GM21381 (cell line): ENCODE measurements at regions not wholly inside any gene's neighbourhood (a gene's known extent, or its start where the extent isn't known, plus 50 kb on each side); places are given as distances from the start of the nearest gene placed in this dataset.
A peak's percentile ranks its signal among the peaks of the same experiment; 100 is the strongest.
"Not testable (repeated sequence)": the region's sequence is repeated elsewhere in the genome, so short reads cannot be mapped to it uniquely, and the experiment has no call there.

Source experiments
- ATAC-seq: cut with Tn5 transposase; IDR thresholded peaks from one replicate; pipeline ENCODE4 v1.9.1; 2021; ENCODE audit warnings: mild to moderate bottlenecking, moderate library complexity; ENCODE audit not compliant: unreplicated experiment

DNA sequence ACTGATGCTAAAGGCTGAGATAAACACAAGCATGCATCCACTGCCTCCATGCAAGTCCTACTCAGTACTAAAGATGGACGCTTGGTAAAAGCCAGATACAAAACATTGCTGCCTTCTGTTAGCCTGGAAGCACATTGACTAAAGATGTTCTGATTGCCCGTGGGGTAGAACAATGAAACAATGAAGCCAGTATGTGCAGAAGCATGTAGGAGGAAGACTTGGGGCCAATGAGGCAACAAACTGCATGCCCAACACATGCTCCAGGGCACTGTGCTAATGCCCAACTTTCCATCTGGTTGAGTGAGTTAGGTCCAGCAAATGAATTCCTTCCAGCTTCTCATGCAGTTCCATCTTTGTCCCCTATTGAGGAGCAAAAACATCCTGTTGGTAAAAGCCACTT lies 1245.5 kb downstream of the GATA3 start:
- no peak for ATAC-seq

DNA sequence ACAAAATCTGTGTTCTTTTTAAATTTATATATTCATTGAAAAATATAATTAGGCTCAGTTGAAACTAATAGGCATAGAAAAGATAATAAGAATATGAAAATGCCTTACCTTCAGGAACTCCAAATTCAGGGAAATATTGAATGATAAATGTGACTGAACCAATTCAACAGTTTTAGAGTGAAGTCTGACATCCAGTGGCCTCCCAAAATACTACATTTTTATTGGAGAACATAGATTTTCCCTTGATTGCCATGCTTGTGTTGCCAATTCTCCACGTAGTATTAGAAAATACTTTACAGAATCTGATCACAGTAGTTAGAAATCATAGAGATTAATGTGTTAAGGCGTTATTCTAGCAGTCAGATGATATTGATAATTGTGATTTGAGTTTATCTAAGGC lies 1246.7 kb downstream of the GATA3 start:
- no peak for ATAC-seq

DNA sequence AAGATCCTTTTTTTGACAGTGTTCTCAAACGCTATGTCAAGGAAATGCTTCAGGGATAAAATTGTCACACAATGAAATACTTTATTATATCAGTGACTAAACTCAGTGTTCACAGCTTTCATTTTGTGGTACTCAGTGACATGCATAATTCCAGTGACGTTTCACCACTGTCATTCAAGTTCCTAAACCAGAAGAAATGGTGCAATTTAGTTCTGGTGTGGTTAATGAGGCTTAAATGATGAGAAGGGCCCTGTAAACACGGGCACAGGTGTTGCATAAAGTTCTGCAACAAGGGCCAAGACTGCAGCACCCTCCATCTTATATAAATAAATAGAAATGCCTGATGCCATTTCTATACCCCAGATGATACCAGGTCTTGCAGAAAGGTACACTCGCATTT lies 1247.1 kb downstream of the GATA3 start:
- no peak for ATAC-seq

DNA sequence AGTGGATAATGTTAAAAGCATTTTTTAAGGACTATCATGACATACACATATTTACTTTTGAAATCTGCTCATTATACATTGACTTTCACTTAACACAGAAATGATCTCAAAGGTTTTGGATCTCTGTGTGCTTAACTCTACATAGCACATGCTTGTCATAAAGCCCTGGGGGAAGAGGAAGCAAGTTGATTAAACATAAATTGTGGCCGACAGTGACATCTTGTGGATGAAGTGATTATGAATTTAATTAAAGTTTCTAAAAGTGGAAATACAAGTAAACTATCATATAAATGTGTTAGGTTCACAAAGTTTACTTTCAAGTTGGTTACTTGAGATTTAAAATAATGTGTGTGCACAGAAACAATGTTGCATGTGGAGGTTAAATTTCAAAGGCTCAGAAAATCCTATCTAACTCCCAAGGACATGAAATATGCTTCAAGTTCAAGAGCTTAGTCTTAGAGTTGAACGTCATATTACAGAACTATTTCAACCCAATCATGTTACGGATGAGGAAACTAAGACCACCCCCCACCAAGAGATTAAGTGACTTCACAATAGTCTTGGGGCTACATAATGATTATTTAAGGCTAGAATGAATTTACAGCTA lies 1247.8 kb downstream of the GATA3 start:
- ATAC-seq: no peak

DNA sequence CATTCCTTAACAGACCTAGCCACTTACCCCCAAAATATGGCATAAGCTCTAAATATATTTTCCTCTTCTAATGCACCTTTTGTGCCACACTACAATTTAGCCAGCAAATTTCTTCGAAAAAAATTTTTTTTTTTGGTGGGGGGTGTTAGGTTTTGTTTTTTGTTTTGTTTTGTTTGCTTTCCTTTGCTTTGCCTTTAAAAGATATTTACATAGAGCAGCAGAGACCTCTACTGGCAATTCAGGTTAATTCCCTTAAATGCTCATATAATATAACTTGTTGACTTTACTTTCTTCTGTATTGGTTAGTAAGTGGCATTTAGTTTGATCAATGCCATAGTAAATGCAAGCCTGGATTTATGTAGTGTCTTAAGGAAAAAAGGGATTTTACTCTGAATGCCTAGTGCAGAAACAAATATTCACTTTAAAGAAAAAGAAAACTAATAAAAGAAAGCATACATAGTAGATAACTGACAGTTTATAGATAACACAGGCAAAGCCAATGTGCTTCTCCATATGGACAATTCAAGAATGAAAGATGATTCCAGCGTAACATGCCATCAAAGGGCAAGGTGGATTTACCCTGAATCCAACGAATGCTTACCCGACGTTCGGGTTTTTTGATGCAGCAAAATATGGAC lies 1250.6 kb downstream of the GATA3 start:
- no peak for ATAC-seq

DNA sequence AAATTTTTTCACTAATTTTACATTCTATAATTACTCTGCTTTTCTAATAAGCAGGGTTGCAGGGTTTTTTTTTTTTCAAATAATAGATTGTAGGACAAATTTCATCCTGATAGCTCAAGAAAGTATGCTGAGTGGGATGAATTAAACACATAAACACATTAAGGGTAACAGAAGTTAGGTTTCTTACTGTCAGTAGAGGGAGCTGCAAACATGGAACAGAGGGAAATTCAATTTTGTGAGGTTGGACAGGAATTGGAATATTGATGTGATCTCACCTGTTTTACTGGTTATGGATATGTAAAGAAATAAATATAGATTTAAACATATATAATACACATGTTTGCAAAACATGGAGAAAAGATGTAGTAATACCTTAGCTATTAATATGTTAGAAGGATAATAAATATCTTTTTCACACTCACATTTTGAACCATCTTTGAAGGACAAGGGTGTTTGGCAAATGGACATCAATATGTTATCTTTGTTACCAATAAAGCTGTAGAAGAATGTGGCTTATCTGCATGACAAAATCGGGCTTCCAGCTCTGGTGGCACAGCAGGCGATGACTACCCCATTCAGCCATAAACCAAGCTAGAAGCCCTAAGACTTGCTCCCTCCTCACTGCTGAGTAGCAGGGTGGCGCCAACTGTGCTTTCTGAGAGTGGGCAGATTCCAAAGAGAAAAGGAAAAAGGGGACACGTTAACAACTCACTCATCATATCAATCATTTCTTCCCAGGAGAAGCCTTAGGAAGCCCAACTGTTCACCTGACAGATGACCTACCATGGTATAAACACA lies 1257.4 kb downstream of the GATA3 start:
- no peak for ATAC-seq

DNA sequence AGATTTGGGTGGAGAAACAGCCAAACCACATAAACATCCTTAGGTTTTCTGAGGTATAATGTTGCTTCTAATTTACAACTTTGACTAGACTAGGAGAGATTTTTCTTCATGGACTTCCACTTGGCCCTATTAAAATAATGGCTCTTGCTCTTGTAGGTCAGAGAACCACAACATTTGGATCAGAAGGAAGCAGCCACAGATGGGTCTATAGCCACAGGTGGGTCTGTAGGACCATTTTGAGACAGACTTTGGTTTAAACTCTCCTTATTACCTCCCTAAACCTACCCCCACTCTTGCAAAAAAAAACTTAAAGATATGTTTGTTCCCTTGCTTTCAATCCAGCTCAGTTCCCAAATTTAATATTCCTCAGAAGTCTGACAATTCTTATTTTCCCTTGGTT lies 1260.8 kb downstream of the GATA3 start:
- no peak for ATAC-seq

DNA sequence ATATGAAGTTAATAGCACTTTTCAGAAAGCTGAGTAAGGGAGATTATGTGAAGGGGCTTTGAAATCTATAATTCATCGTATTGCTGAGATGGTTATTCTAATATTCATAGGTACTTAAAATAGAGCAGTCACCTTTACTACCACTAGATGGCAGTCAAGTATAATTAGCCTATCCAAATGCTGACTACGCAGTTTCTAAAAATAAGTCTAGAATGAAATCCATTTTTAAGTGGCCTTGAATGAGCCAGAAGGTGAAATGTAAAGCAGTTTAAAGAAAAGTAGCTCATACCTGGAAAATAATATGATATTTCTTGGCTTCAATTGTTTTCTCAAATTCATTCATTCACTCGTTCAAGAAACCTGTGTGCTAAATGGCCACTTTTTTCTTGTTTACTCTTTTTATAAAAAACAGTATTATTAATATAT lies 1277.1 kb downstream of the GATA3 start:
- peak; percentile 71 for ATAC-seq

DNA sequence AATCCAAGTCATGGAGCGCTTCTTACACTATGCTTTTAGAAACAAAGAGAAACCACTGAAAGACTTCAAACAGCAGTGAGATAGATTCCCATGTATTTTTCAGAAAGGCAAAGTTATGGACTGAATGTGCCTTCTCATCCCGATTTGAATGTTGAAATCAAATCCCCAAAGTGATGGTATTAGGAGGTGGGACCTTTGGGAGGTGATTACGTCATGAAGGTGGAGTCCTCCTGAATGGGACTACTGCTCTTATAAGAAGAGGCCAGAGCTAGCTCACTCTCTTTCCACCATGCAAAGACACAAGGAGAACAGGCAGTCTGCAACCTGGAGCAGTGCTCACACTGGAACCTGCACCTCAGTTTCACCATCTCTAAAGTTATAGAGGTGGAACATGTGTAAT lies 1279.8 kb downstream of the GATA3 start:
- no peak for ATAC-seq

DNA sequence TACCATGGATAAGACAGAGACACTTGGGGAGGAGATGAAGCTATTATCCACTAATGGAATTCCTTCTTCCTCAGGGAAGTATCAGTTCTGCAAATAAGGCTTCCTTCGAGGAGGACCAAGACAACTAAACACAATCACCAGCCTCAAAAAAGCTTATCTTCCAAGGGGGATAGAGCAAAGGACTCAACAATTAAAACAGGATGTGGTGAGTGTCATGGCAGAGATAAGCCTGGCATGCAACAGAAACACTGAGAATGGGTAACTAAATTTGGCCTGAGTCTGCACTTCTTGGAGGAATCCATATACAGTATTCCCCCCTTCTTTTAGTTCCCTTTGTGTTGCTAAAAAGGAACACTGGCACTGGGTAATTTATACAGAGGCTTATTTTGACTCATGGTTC lies 1285.2 kb downstream of the GATA3 start:
- no peak for ATAC-seq

DNA sequence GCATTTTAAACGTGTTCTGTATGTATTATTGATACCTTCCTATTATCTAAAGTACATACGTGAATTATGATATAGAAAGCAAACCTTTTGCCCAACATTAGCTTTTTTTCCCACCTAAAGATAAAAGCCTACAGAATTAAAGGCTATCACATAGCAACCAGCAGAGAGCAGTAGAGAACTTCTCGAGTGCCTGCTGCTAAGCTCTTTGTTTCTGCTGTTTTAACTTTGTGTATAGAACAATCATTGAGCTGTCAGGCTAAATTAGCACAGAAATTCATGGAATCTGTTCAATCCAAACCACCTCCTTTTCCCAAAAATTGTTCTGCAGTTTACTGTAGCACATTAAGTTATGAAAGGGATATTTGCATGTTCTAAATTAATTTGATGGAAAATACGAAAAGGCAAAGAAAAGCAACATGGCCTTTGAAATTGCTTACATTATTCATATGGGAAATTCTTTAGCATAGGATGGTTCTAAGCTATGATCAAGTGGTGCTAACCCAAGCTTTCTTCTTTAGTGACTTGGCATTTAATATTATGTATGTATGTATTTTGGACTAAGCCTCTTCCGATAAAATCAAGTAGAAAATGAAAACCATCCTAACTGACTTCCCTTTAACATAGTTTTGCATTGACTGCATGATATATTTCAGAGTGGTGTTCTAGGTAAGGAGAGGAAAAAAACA lies 1288.5 kb downstream of the GATA3 start:
- no peak for ATAC-seq

DNA sequence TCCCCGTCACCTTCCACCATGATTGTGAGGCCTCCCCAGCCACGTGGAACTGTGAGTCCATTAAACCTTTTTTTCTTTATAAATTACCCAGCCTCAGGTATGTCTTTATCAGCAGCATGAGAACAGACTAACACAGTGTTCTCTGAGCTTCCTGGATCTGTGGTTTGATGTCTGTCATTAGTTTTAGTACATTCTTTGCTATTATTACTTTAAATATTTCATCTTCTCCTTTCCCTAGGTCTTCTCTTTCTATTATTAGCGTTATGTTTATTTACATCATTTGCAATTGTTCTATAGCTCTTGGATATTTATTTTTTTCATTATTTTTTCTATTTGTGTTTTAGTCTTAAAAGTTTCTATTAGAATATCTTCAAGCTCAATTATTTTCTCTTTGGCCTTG lies 1293.4 kb downstream of the GATA3 start:
- ATAC-seq: not testable (repeated sequence)

DNA sequence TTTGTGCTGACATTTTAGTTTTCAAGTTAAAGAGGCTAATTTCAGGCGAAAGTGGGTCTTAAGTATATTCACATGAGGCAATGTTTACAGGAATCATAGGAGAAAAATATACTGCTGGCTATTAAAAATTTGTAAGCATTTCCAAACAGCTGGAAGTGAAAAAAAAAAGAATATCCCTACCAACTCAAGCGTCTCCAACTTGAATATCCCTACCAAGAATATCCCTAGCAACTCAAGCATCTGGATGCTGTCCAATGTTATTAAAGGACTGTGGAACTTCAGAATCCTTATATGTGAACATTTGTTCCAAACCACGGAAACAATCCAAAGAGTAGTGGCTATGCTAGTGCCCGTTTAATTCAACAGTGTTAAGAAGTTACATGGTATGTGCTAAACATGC lies 1303.0 kb downstream of the GATA3 start:
- ATAC-seq: no peak

DNA sequence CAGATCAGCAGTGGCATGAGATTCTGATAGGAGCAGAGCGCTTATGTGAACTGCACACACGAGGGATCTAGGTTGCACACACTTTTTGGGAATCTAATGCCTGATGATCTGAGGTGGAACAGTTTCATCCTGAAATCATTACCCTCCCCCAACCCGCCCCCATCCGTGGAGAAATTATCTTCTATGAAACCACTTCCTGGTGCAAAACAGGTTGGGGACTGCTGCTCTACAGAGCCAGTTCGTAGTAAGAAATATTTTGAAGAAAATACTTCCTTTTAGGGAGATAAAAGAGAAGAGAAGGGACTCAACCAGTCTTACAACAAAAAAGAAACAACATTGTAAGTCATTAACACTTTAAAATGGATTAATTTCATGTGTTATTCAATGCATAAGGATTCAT lies 1308.2 kb downstream of the GATA3 start:
- no peak for ATAC-seq

DNA sequence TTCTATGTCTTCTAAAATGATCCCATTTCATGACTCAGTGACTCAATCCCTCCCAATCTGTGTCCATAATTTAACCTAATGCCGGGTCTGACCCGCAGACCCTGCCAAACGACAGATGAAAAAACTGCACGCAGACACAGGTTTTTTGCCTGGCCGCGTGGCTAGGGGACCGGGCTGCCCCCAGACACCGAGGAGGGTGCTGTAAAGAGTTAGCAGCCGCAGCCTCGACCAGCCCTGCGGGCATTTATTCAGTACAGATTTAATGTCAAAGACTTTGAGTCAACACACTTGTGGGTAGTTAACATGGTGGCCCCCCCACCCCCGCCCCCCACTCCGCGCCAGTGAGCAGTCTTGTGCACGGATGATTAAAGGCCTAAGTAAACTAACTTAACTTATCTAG lies 1324.7 kb downstream of the GATA3 start:
- no peak for ATAC-seq

DNA sequence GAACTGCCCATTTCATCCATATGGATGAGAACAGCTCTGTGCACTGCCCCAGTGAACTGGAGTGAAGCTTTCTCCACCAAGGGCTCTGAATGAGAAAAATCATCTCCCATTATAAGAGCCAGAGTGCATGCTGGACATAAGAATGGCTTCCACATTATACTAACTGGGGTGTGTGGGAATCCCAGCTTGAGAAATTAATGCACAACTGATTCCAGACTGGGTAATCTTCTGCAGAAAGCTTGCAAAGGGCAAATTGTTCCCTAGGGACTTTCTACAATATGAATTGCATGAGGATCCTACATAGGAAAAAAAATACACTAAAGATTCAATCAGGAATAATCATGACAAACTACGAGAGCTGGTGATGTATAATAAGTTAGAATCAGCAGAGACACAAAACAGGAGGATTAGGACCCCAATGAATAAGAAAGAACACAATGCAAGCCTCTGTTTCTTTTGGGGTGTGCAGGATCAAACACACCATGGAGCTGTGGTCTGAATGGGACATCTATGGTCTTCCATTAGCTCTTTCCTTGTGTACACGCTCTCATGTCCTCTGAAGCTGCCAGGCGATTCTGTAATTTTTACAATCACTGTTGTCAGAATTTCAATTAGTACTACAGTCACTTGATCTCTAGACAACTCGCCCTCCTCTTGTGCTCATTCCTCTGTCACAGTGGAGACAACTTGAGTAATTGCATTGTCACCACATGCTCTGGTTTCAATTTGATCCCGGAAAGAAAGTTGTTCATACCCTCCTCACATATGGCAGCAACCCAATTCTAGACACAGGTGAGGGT lies 1327.4 kb downstream of the GATA3 start:
- ATAC-seq: no peak

DNA sequence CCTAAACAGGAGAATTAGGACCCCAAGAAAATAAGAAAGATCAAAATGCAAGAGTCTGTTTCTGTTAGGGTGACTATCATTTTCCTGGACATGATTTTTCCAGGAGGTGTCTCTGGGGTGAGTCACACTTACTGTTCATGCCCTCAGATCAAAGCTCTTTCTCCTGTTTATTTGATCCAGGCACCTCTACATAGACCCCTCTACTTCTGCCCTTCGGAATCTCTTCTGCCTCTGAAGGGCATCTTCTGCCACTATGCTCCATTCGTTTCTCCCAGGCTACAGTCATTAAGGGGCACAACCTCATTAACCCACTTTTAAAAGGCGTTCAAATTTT lies 1328.0 kb downstream of the GATA3 start:
- ATAC-seq: no peak

DNA sequence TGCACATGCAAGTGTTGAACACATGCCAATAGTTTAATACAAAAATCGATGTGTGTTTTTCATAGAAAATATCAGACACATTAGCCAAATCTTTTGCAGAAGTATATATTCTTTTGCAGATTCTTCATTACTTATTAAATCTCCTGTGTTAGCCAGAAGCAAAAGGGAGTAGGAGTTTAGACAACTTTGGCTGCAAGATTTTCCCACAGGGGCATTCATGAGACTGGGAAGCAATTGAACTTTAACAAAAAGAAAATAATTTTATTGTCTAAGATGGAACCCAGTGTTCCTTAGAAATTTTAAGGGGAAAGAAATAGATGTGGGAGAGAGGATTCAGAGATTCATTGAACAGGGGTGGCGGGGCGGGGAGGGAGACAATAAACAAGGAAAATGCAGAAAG lies 1336.0 kb downstream of the GATA3 start:
- no peak for ATAC-seq

DNA sequence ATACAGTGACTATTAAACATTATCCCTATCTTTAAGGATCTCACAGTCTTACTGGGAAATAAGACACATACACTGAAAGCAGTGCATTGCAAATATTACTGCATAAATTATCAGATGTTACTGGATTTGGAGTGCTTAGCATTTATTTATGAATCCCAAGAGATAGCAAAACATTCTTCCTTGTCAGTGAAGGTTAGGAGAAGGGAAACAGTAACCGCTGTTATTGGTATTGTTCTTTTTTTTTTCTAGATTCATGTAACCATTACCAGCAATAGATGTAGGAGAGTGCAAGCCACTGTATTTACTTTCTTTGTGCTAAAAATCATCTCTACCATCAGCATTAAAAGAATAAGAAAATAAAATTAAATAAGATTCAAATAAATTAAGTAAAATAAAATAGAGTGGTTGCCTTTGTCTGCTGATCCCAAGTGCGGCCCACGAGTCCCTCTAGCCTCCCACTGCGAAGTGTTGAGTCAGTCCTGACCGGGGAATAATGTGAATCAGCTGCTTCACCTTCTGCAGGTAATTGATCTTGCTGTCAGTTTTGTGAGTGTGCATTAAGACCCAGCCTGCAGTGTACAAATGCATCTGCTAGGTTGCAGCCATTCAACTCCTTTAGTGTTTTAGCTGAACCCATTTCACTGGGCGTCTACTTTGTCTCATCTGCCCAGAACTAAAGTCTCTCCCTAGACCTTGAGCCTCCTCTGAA lies 1344.9 kb downstream of the GATA3 start:
- no peak for ATAC-seq

DNA sequence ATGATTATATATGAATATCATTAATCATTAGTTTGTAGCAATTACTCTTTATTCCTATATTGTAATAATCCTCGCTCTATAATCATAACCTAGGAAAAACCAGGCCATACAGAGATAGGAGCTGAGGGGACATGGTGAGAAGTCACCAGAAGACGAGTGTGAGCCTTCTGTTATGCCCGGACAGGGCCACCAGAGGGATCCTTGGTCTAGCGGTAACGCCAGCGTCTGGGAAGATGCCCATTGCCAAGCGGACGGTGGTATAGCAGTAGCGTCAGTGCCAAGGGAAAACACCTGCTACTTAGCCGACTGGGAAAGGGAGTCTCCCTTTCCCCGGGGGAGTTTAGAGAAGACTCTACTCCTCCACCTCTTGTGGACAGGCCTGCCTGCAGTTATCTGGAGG lies 1347.6 kb downstream of the GATA3 start:
- not testable (repeated sequence) for ATAC-seq
